Neural progenitor cell (in vitro differentiated cells): ENCODE measurements at regions not wholly inside any gene's neighbourhood (a gene's known extent, or its start where the extent isn't known, plus 50 kb on each side); places are given as distances from the start of the nearest gene placed in this dataset.
A peak's percentile ranks its signal among the peaks of the same experiment; 100 is the strongest.

Source experiments
- CTCF ChIP-seq: fragments of 200-600 bp; sonication (generic); IDR thresholded peaks from 2 replicates; pipeline ENCODE4 v1.5.1; 2017; ENCODE audit warnings: antibody characterized with exemption, mild to moderate bottlenecking
- EZH2 ChIP-seq: fragments of 200-600 bp; sonication (generic); IDR thresholded peaks from 2 replicates; pipeline ENCODE4 v1.6.1; 2017; ENCODE audit warnings: antibody characterized with exemption, mild to moderate bottlenecking, moderate library complexity
- EZH2phosphoT487 ChIP-seq: fragments of 200-600 bp; sonication (generic); IDR thresholded peaks from 2 replicates; pipeline ENCODE4 v1.6.1; 2017; ENCODE audit warnings: antibody characterized with exemption

- no peak for TF ChIP-seq EZH2phosphoT487
- TF ChIP-seq CTCF: peak; percentile 51
- TF ChIP-seq EZH2: no peak
Measured at GRCh38 chr3:6204891-6205290, 656.0 kb upstream of the GRM7 start.
